Glutamatergic neuron (in vitro differentiated cells): ENCODE measurements at regions not wholly inside any gene's neighbourhood (a gene's known extent, or its start where the extent isn't known, plus 50 kb on each side); places are given as distances from the start of the nearest gene placed in this dataset.

Experiments used
- DNase-seq: peaks from one replicate; pipeline ENCODE4 v3.0.0; 2022
- H3K27ac Mint-ChIP-seq: one replicate; pipeline ENCODE4 v1.8.0; 2020; ENCODE audit warnings: mild to moderate bottlenecking, mixed read lengths, inconsistent platforms; ENCODE audit not compliant: unreplicated experiment
- H3K27me3 Mint-ChIP-seq: one replicate; pipeline ENCODE4 v1.8.0; 2020; ENCODE audit warnings: mild to moderate bottlenecking, moderate library complexity, mixed read lengths, inconsistent platforms; ENCODE audit not compliant: unreplicated experiment
- H3K36me3 Mint-ChIP-seq: one replicate; pipeline ENCODE4 v1.8.0; 2020; ENCODE audit warnings: mild to moderate bottlenecking, mixed read lengths, inconsistent platforms; ENCODE audit not compliant: unreplicated experiment
- H3K4me1 Mint-ChIP-seq: one replicate; pipeline ENCODE4 v1.8.0; 2020; ENCODE audit warnings: mild to moderate bottlenecking, low read depth, mixed read lengths, inconsistent platforms; ENCODE audit not compliant: unreplicated experiment
- H3K4me3 Mint-ChIP-seq: one replicate; pipeline ENCODE4 v1.8.0; 2020; ENCODE audit warnings: mild to moderate bottlenecking, mixed read lengths, inconsistent platforms; ENCODE audit not compliant: unreplicated experiment
- H3K9me3 Mint-ChIP-seq: one replicate; pipeline ENCODE4 v1.8.0; 2020; ENCODE audit warnings: mild to moderate bottlenecking, moderate library complexity, mixed read lengths, inconsistent platforms; ENCODE audit not compliant: unreplicated experiment
- TF ChIP-seq, protein P1 (sequence below): fragments of 200-600 bp; sonication (generic); IDR thresholded peaks from one replicate; pipeline ENCODE4 v1.5.0; 2021; ENCODE audit not compliant: partially characterized antibody, unreplicated experiment

DNA sequence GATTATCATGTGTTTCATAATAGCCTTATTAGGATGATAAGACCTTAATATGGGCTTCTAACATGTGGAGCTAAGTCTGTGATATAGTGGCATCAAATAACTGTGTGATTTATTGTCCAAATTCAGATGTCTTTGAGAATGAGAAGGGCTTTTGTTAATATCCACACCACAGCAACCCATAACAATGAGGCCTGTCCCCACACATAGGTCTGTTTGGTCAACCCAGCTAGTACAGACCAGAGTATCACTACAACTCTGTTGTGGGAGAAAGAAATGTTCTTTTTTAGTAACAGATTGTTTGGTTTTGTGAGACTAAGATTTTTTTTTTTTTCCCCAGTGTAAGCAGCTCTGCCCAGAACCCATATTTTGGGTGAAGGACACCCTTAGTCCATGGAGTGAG, 439.2 kb downstream of the PIK3C3 start:
- Mint-ChIP-seq H3K27ac (no peak overlapping the region), H3K27me3 (peaks cover 1% of the 10 kb centered on the region), H3K9me3 (no peaks in the 10 kb centered on the region), H3K36me3 (no peaks in the 10 kb centered on the region), H3K4me3 (no peak overlapping the region), H3K4me1 (no peaks in the 10 kb centered on the region)
- DNase-seq = no peak
- TF ChIP-seq, protein P1, sequence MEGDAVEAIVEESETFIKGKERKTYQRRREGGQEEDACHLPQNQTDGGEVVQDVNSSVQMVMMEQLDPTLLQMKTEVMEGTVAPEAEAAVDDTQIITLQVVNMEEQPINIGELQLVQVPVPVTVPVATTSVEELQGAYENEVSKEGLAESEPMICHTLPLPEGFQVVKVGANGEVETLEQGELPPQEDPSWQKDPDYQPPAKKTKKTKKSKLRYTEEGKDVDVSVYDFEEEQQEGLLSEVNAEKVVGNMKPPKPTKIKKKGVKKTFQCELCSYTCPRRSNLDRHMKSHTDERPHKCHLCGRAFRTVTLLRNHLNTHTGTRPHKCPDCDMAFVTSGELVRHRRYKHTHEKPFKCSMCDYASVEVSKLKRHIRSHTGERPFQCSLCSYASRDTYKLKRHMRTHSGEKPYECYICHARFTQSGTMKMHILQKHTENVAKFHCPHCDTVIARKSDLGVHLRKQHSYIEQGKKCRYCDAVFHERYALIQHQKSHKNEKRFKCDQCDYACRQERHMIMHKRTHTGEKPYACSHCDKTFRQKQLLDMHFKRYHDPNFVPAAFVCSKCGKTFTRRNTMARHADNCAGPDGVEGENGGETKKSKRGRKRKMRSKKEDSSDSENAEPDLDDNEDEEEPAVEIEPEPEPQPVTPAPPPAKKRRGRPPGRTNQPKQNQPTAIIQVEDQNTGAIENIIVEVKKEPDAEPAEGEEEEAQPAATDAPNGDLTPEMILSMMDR = no peak

DNA sequence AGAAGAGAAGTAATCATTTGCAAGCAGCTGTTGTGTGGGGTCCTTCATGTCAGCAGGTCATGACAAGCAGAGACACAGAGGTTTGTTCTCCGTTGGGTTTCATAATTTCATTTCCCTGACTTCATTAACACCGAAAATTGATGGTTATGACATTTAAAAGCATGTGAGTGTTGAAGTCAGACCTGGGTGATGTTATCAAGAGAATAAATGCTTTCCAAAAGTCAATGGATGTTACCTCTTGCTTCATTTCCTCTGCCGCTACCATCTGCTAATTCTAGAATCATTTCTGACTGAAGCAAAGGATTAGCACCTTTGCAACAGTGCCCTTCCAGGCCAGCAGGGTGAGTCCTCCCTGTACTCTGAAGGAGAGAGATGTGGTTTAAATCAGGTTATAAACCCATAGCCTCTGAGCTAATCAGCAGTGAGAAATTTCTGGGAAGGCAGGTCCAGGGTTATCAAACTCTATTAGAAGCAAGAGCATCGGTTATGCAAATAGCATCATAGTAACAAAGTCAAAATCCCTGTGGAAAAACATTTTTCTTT, 446.2 kb downstream of the PIK3C3 start:
- H3K9me3 Mint-ChIP-seq = no peaks in the 10 kb centered on the region
- TF ChIP-seq, protein P1 = no peak
- H3K4me3 Mint-ChIP-seq = no peak overlapping the region
- no peak for DNase-seq
- no peaks in the 10 kb centered on the region for H3K27me3 Mint-ChIP-seq
- H3K36me3 Mint-ChIP-seq = no peaks in the 10 kb centered on the region
- H3K4me1 Mint-ChIP-seq = no peaks in the 10 kb centered on the region
- no peak overlapping the region for H3K27ac Mint-ChIP-seq

DNA sequence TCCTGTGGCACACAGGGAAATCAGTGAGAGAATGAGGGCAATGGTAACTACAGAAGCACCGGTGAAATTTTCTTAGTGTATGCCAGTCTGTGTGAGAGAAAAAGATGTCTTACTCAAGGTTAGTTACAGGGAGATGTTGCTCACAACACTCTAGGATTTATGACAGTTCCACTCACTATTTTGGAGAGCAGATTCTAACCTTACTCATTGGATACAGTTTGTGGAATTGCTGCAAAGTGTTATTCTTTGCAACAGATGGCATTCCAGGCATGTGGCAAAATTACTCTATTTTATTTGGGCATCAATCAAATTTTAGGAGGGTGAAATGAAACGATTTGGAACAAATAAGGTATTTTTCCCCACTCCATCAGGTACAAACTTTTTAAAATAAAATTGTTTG, 449.1 kb downstream of the PIK3C3 start:
- Mint-ChIP-seq H3K27ac (no peak overlapping the region), H3K27me3 (peaks cover 2% of the 10 kb centered on the region), H3K36me3 (peaks cover 2% of the 10 kb centered on the region), H3K4me3 (no peak overlapping the region), H3K9me3 (peaks cover 4% of the 10 kb centered on the region), H3K4me1 (no peaks in the 10 kb centered on the region)
- no peak for DNase-seq
- TF ChIP-seq, protein P1 = no peak

DNA sequence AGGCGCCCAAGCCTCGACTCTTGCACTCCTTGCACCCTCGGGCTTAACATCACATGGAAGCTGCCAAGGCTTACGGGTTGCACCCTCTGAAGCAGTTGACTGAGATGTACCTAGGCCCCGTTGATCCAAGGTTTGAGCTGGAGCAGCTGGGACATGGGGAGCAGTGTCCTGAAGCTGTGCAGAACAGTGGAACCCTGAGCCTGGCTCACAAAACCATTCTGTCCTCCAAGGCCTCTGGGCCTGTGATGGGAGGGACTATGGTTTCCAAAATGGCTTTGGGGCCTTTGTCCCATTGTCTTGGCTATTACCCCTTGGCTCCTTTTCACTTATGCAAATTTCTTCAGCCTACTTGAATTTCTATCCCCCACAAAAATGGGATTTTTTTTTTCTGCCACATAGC, 454.0 kb downstream of the PIK3C3 start:
- no peaks in the 10 kb centered on the region for H3K4me1 Mint-ChIP-seq
- no peak overlapping the region for H3K27ac Mint-ChIP-seq
- peaks cover 2% of the 10 kb centered on the region for H3K27me3 Mint-ChIP-seq
- peaks cover 9% of the 10 kb centered on the region for H3K36me3 Mint-ChIP-seq
- TF ChIP-seq, protein P1 = no peak
- DNase-seq = no peak
- H3K4me3 Mint-ChIP-seq = no peak overlapping the region
- H3K9me3 Mint-ChIP-seq = peaks cover 5% of the 10 kb centered on the region

DNA sequence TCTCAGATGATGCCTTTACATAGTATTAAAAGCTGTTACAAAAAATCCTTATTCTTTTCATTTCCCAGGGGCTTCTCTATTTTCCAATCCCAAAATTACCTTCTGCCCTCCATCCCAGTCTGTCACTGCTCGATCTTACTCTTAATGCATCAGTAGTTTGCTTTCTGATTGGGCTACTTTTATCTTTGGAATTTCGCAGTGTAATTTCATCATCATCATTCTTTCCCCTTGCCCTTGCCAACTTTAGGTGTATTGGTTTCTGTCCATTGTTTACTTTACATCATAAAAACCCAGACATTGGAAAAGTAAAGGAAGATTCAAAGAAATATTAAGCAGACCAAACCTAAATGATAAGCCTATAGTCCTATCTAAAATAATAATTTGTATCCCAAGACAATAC, 457.2 kb downstream of the PIK3C3 start:
- no peak overlapping the region for H3K27ac Mint-ChIP-seq
- H3K9me3 Mint-ChIP-seq = peaks cover 4% of the 10 kb centered on the region
- no peak for DNase-seq
- H3K36me3 Mint-ChIP-seq = peaks cover 9% of the 10 kb centered on the region
- peaks cover 3% of the 10 kb centered on the region for H3K27me3 Mint-ChIP-seq
- H3K4me1 Mint-ChIP-seq = no peaks in the 10 kb centered on the region
- no peak overlapping the region for H3K4me3 Mint-ChIP-seq
- TF ChIP-seq, protein P1 = no peak
